DND-41 (cell line): ENCODE measurements at regions not wholly inside any gene's neighbourhood (a gene's known extent, or its start where the extent isn't known, plus 50 kb on each side); places are given as distances from the start of the nearest gene placed in this dataset.
"Not testable (repeated sequence)": the region's sequence is repeated elsewhere in the genome, so short reads cannot be mapped to it uniquely, and the experiment has no call there.

Experiments used
- ATAC-seq: fragments of 200-7000 bp; cut with Tn5 transposase; 3 replicates; pipeline ENCODE4 v1.9.1; 2021; ENCODE audit warnings: low read depth; ENCODE audit not compliant: insufficient read depth
- DNase-seq: peaks from one replicate; pipeline ENCODE4 v3.0.0-alpha.2; 2020
- H2AFZ ChIP-seq: 2 replicates; pipeline ENCODE4 v1.6.0; 2012; ENCODE audit warnings: low read depth, low read length
- H3K27ac ChIP-seq: 2 replicates; pipeline ENCODE4 v1.5.1; 2012; ENCODE audit warnings: low read length, inconsistent platforms
- H3K27me3 ChIP-seq: fragments of 200-600 bp; sonication (generic); 2 replicates; pipeline ENCODE4 v1.6.0; 2012; ENCODE audit warnings: low read length, mild to moderate bottlenecking, inconsistent platforms; ENCODE audit not compliant: insufficient read depth, poor library complexity
- H3K36me3 ChIP-seq: 2 replicates; pipeline ENCODE4 v1.5.1; 2012; ENCODE audit warnings: low read length, inconsistent platforms; ENCODE audit not compliant: insufficient read depth
- H3K4me1 ChIP-seq: 2 replicates; pipeline ENCODE4 v1.5.1; 2012; ENCODE audit warnings: mild to moderate bottlenecking, low read length; ENCODE audit not compliant: insufficient read depth
- H3K4me2 ChIP-seq: 2 replicates; pipeline ENCODE4 v1.6.0; 2012; ENCODE audit warnings: mild to moderate bottlenecking, moderate library complexity, low read length, inconsistent platforms; ENCODE audit not compliant: insufficient read depth
- H3K4me3 ChIP-seq, 2 experiments: fragments of 200-600 bp in 1 of 2; shearing (Covaris generic) in 1 of 2; 2 replicates each; pipeline ENCODE4 v1.5.1; 2012 to 2016; ENCODE audit warnings: inconsistent platforms in 2 of 2, low read length in 2 of 2, mild to moderate bottlenecking in 2 of 2, low read depth in 1 of 2, moderate library complexity in 1 of 2
- H3K79me2 ChIP-seq: 2 replicates; pipeline ENCODE4 v1.6.0; 2012; ENCODE audit warnings: low read length, inconsistent platforms; ENCODE audit not compliant: insufficient read depth
- H3K9ac ChIP-seq: 2 replicates; pipeline ENCODE4 v1.6.0; 2012; ENCODE audit warnings: low read depth, mild to moderate bottlenecking, inconsistent platforms, low read length, moderate library complexity
- H3K9me3 ChIP-seq: 2 replicates; pipeline ENCODE4 v1.5.1; 2012; ENCODE audit warnings: low read length, moderate library complexity, mild to moderate bottlenecking, inconsistent platforms; ENCODE audit not compliant: insufficient read depth, severe bottlenecking
- H4K20me1 ChIP-seq: 2 replicates; pipeline ENCODE4 v1.6.0; 2012; ENCODE audit warnings: low read length; ENCODE audit not compliant: insufficient read depth
- CTCF ChIP-seq: IDR thresholded peaks from 2 replicates; pipeline ENCODE4 v1.5.1; 2012; ENCODE audit warnings: borderline replicate concordance, low read length, moderate library complexity, mild to moderate bottlenecking; ENCODE audit not compliant: poor library complexity, severe bottlenecking; ENCODE audit errors: extremely low read depth
- EZH2 ChIP-seq: IDR thresholded peaks from 3 replicates; pipeline ENCODE4 v1.6.1; 2012; ENCODE audit warnings: borderline replicate concordance, low read depth, mild to moderate bottlenecking, moderate library complexity, low read length, inconsistent platforms; ENCODE audit not compliant: severe bottlenecking

GRCh38 chr15:20642054-20642767, 100.6 kb upstream of the GOLGA6L6 start:
- H3K27ac ChIP-seq: no peak overlapping the region
- no peaks in the 10 kb centered on the region for H4K20me1 ChIP-seq
- no peaks in the 10 kb centered on the region for H3K9me3 ChIP-seq
- H3K27me3 ChIP-seq: no peaks in the 10 kb centered on the region
- no peaks in the 10 kb centered on the region for H3K79me2 ChIP-seq
- H3K36me3 ChIP-seq: no peaks in the 10 kb centered on the region
- TF ChIP-seq EZH2 (no peak), CTCF (no peak)
- DNase-seq: no peak
- no peak overlapping the region for H3K4me3 ChIP-seq
- ATAC-seq: no peak
- no peak overlapping the region for H2AFZ ChIP-seq
- H3K4me2 ChIP-seq: no peak overlapping the region
- peaks cover 11% of the 10 kb centered on the region for H3K4me1 ChIP-seq
- no peak overlapping the region for H3K9ac ChIP-seq

GRCh38 chr15:20640427-20640826, 98.8 kb upstream of the GOLGA6L6 start:
- H3K27ac ChIP-seq, H3K27me3 ChIP-seq, H3K36me3 ChIP-seq, H2AFZ ChIP-seq, H3K9ac ChIP-seq, H4K20me1 ChIP-seq, H3K9me3 ChIP-seq, H3K4me1 ChIP-seq, H3K4me2 ChIP-seq, H3K79me2 ChIP-seq, H3K4me3 ChIP-seq: not testable (repeated sequence)
- ATAC-seq: peak; percentile 66
- peak; percentile 17 for DNase-seq

GRCh38 chr15:20639224-20639623, 97.6 kb upstream of the GOLGA6L6 start:
- not testable (repeated sequence) for H3K9ac ChIP-seq, H3K36me3 ChIP-seq, H3K79me2 ChIP-seq, H2AFZ ChIP-seq, H3K9me3 ChIP-seq, H3K27ac ChIP-seq, H3K4me1 ChIP-seq, H3K4me2 ChIP-seq, H4K20me1 ChIP-seq, H3K27me3 ChIP-seq, H3K4me3 ChIP-seq
- ATAC-seq (peak; percentile 81), DNase-seq (peak; percentile 31)

GRCh38 chr15:20637499-20637898, 95.9 kb upstream of the GOLGA6L6 start:
- not testable (repeated sequence) for H3K9me3 ChIP-seq, H4K20me1 ChIP-seq, H2AFZ ChIP-seq, H3K4me1 ChIP-seq, H3K79me2 ChIP-seq, H3K36me3 ChIP-seq, H3K4me3 ChIP-seq, H3K4me2 ChIP-seq, H3K9ac ChIP-seq, H3K27ac ChIP-seq, H3K27me3 ChIP-seq
- DNase-seq (peak; percentile 42), ATAC-seq (peak; percentile 71)

GRCh38 chr15:20629526-20629925, 87.9 kb upstream of the GOLGA6L6 start:
- H3K27ac ChIP-seq, H3K4me3 ChIP-seq, H3K4me1 ChIP-seq, ATAC-seq, H3K9ac ChIP-seq, H2AFZ ChIP-seq, H3K27me3 ChIP-seq, H3K36me3 ChIP-seq, H3K79me2 ChIP-seq, DNase-seq, H3K9me3 ChIP-seq, H4K20me1 ChIP-seq, H3K4me2 ChIP-seq: not testable (repeated sequence)

- H4K20me1 ChIP-seq, H3K9ac ChIP-seq, H3K4me1 ChIP-seq, ATAC-seq, H3K4me2 ChIP-seq, H3K9me3 ChIP-seq, H2AFZ ChIP-seq, H3K27me3 ChIP-seq, H3K36me3 ChIP-seq, DNase-seq, H3K4me3 ChIP-seq, H3K27ac ChIP-seq, H3K79me2 ChIP-seq: not testable (repeated sequence)
Observed at GRCh38 chr15:20628538-20628937, 86.9 kb upstream of the GOLGA6L6 start.

GRCh38 chr15:20625469-20625868, 83.9 kb upstream of the GOLGA6L6 start:
- H2AFZ ChIP-seq, H3K27me3 ChIP-seq: not testable (repeated sequence)

More at GRCh38 chr15:20625469-20625868, 83.9 kb upstream of the GOLGA6L6 start:
- H3K4me1 ChIP-seq, ATAC-seq, H3K27ac ChIP-seq, DNase-seq, H3K9ac ChIP-seq, H3K36me3 ChIP-seq, H3K4me2 ChIP-seq, H3K9me3 ChIP-seq, H3K79me2 ChIP-seq, H4K20me1 ChIP-seq, H3K4me3 ChIP-seq: not testable (repeated sequence)
